GM12864 (cell line): ENCODE measurements at regions not wholly inside any gene's neighbourhood (a gene's known extent, or its start where the extent isn't known, plus 50 kb on each side); places are given as distances from the start of the nearest gene placed in this dataset.
"Not testable (repeated sequence)": the region's sequence is repeated elsewhere in the genome, so short reads cannot be mapped to it uniquely, and the experiment has no call there.

ENCODE experiments used
- DNase-seq: peaks from one replicate; pipeline ENCODE4 v3.0.0-alpha.2; 2011; ENCODE audit warnings: low read depth
- H3K4me3 ChIP-seq: 2 replicates; pipeline ENCODE4 v1.5.1; 2011; ENCODE audit warnings: mild to moderate bottlenecking, low read depth, low read length, control low read depth
- TF ChIP-seq, protein P1 (sequence below): IDR thresholded peaks from 2 replicates; pipeline ENCODE4 v1.5.1; 2011; ENCODE audit warnings: low read depth, mild to moderate bottlenecking, moderate library complexity, low read length, control low read depth, inconsistent platforms; ENCODE audit errors: missing control alignments

DNA sequence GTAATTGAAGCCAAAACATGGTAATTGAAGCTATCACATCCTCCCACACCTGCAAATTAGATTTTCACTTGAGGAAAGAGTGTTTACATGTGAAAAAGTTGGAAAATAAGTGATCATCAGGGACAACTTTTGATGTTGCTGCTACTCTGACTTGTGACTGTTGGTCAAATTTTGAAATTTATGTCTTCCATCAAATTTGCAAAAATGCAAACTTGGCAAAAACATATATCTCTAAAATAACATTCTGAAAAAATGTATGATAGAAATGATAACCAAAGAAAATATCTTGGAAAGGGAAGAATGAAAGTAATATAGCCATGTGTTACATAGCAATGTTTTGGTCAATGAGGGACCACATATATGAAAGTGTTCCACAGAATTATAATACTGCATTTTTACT, 703.9 kb upstream of the SEMA6D start:
- no peak overlapping the region for H3K4me3 ChIP-seq
- TF ChIP-seq, protein P1, sequence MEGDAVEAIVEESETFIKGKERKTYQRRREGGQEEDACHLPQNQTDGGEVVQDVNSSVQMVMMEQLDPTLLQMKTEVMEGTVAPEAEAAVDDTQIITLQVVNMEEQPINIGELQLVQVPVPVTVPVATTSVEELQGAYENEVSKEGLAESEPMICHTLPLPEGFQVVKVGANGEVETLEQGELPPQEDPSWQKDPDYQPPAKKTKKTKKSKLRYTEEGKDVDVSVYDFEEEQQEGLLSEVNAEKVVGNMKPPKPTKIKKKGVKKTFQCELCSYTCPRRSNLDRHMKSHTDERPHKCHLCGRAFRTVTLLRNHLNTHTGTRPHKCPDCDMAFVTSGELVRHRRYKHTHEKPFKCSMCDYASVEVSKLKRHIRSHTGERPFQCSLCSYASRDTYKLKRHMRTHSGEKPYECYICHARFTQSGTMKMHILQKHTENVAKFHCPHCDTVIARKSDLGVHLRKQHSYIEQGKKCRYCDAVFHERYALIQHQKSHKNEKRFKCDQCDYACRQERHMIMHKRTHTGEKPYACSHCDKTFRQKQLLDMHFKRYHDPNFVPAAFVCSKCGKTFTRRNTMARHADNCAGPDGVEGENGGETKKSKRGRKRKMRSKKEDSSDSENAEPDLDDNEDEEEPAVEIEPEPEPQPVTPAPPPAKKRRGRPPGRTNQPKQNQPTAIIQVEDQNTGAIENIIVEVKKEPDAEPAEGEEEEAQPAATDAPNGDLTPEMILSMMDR = no peak
- DNase-seq = no peak

DNA sequence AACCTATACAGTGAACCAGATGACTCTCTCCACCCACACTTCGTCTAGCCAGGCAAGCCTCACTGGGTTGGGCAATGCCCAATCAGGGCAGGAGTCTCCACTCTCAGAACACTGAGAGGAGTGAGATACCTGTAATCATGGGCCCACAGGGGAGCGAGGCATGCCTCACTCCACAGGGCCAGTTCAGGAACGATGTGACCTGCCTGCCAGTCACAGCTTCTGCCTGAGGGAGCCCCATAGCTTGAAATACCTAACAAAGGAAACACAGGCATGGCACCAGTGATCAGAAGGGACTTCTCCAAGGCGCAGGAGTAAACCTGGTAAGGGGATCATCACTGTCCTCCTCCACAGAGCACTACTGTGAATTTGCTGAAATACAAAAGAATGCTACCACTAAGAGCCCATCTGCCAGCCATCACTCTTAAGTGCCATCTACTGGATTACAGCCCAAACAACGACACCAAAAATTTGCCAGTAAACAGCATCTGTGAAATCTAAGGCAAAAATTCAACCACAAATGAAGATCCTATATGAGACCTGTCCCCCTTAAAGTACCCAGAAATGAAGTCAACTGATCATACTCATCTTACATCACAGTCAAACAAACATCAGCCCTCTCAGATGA, 689.9 kb upstream of the SEMA6D start:
- TF ChIP-seq, protein P1 = no peak
- H3K4me3 ChIP-seq = no peak overlapping the region
- no peak for DNase-seq

DNA sequence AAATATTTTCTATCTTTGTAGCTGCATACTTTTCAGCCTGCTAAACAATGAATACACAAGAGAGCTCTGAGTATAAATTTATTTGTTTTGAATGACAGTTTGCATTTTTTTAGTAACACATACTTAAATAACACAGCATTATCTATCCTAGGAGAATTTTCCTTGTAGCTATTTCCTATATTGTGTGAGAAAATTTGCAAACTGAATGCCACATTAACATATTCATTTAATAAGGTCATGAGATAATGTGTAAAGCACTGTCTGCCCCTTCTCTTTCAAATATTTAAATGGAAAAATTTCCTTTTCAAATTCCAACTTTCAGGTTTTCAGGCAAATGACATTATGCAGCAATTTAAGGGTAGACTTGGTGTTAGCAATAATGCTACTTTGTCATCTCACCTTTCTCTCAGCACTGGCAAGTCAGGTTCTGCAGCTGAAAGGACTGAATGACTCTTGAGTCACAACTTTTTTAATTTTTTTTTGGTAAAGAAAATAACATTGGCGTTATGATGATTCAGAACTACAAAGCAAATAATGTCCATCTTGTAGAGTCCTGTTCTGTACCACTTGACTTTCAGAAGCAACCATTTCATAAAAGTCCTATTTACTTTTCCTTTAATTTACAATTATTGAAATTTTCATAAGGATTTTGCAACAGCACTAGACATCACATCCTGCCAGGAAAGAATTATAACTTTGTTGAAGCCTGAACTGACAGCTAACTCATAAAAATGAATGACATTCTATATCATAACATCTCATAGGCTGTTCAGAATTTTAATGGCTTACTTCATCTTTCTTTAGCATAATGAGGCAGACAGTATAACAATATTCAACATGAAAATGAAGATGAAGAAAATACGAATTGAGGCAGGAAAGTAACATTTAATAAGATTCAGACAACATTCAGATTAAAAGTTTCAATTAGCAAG, 681.6 kb upstream of the SEMA6D start:
- TF ChIP-seq, protein P1 = no peak
- no peak for DNase-seq
- no peak overlapping the region for H3K4me3 ChIP-seq

DNA sequence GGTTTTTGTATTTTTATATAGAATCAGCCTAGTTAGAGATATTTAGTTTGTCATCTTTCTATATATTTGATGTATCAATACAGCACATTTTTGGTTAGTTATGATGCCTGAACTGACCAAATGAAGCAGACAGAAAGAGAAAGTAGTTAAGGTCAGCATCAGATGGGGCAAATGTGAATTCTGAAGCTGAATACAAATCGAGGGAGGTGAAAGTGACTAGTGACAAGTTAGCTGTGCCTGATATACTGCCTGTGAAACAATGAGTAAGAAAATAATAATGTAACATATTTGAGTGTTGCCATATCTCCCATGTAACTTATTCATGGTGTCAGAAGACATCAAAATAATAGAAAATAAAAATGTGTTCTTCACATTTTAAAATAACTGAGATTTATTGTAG, 680.3 kb upstream of the SEMA6D start:
- TF ChIP-seq, protein P1 = no peak
- no peak overlapping the region for H3K4me3 ChIP-seq
- DNase-seq = no peak

DNA sequence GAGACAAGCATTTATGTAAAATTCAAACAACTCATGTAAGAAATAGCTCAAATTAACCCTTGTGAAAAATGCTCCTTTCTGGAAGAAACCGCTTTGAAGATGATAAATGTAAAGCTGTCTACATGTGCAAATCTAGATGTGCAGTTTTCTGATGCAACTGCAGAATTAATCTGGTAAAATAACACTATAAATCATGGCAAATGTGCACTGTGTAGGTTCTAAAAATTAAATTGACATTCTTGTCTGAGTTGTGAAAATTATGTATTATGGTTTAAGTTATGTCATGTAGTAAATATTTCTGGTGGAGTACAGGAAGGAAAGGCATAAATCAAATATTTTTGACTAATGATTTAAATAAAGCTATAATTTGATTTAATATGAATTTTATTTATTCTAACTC, 678.1 kb upstream of the SEMA6D start:
- TF ChIP-seq, protein P1 = no peak
- H3K4me3 ChIP-seq = no peak overlapping the region
- no peak for DNase-seq

DNA sequence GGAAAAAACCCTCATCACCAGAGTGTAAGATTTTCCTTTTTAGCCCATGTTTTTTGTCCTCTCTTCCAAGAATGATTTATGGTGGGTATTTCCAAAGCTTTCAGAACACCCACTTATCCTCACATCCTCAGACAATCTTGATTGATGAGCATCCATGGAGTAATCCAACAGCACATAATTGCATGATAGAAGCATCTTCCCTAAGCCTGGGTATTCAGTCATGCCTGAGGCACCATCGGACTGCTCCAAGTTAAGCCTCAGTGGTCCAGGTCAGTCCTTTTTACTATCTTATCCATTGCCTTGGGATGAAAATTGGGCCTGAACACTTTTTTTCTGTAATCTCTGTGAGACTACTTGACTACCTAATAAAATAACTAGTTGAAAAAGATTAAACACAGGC, 676.0 kb upstream of the SEMA6D start:
- TF ChIP-seq, protein P1 = no peak
- no peak for DNase-seq
- H3K4me3 ChIP-seq = no peak overlapping the region

DNA sequence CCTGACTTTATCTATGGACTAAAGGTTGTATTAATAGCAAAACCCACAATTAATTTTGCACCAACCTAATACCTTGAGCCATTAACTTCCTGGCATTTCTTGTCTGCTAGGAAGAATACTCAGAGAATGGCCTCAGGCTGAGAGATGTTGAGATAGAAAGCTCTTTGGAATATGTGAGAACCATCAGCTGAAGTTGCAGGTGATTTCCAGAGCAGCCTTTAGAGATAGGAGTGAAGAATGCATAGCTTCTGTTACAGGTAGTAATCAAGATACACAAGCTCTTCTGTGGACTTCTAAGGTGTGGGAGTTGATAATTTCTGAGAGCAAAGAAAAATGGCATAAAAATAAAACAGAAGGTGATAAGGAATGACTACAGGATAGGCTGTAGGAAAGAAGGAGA, 669.3 kb upstream of the SEMA6D start:
- H3K4me3 ChIP-seq, DNase-seq: not testable (repeated sequence)
